ENCODE measurements at regions not wholly inside any gene's neighbourhood (a gene's known extent, or its start where the extent isn't known, plus 50 kb on each side); places are given as distances from the start of the nearest gene placed in this dataset.

- TF ChIP-seq, protein P1, sequence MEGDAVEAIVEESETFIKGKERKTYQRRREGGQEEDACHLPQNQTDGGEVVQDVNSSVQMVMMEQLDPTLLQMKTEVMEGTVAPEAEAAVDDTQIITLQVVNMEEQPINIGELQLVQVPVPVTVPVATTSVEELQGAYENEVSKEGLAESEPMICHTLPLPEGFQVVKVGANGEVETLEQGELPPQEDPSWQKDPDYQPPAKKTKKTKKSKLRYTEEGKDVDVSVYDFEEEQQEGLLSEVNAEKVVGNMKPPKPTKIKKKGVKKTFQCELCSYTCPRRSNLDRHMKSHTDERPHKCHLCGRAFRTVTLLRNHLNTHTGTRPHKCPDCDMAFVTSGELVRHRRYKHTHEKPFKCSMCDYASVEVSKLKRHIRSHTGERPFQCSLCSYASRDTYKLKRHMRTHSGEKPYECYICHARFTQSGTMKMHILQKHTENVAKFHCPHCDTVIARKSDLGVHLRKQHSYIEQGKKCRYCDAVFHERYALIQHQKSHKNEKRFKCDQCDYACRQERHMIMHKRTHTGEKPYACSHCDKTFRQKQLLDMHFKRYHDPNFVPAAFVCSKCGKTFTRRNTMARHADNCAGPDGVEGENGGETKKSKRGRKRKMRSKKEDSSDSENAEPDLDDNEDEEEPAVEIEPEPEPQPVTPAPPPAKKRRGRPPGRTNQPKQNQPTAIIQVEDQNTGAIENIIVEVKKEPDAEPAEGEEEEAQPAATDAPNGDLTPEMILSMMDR (IDR thresholded peaks at IDR 0.05) = no peak
- TF ChIP-seq POLR2A (IDR thresholded peaks at IDR 0.05) = no peak
Measured at GRCh38 chr16:85300406-85300968, 188.2 kb upstream of the CIBAR2 start.
